ENCODE measurements at regions not wholly inside any gene's neighbourhood (a gene's known extent, or its start where the extent isn't known, plus 50 kb on each side); places are given as distances from the start of the nearest gene placed in this dataset.

- DNase-seq (ENCODE audit: low read depth): peak; percentile 5
Observed at GRCh38 chr5:84688566-84688965, 303.9 kb upstream of the EDIL3 start.

- no peak for DNase-seq (ENCODE audit: low read depth)
Observed at GRCh38 chr5:84685121-84685894, 300.6 kb upstream of the EDIL3 start.

GRCh38 chr5:84683594-84683993, 298.9 kb upstream of the EDIL3 start:
- no peak for DNase-seq (ENCODE audit: low read depth)

GRCh38 chr5:84682531-84682930, 297.9 kb upstream of the EDIL3 start:
- DNase-seq (ENCODE audit: low read depth): no peak

GRCh38 chr5:84680908-84681307, 296.2 kb upstream of the EDIL3 start:
- DNase-seq (ENCODE audit: low read depth): no peak

- DNase-seq (ENCODE audit: low read depth): no peak
Observed at GRCh38 chr5:84673785-84674184, 289.1 kb upstream of the EDIL3 start.

- no peak for DNase-seq (ENCODE audit: low read depth)
Observed at GRCh38 chr5:84667576-84667975, 282.9 kb upstream of the EDIL3 start.

GRCh38 chr5:84650429-84650828, 265.7 kb upstream of the EDIL3 start:
- no peak for DNase-seq (ENCODE audit: low read depth)

- no peak for DNase-seq (ENCODE audit: low read depth)
Observed at GRCh38 chr5:84647581-84647980, 262.9 kb upstream of the EDIL3 start.

- DNase-seq (ENCODE audit: low read depth): no peak
Observed at GRCh38 chr5:84642795-84643194, 258.1 kb upstream of the EDIL3 start.

- no peak for DNase-seq (ENCODE audit: low read depth)
Observed at GRCh38 chr5:84642324-84642723, 257.6 kb upstream of the EDIL3 start.

- no peak for DNase-seq (ENCODE audit: low read depth)
Observed at GRCh38 chr5:84637662-84638375, 253.1 kb upstream of the EDIL3 start.

- no peak for DNase-seq (ENCODE audit: low read depth)
Observed at GRCh38 chr5:84635235-84636055, 250.8 kb upstream of the EDIL3 start.

- no peak for DNase-seq (ENCODE audit: low read depth)
Observed at GRCh38 chr5:84634256-84634655, 249.6 kb upstream of the EDIL3 start.

- DNase-seq (ENCODE audit: low read depth): no peak
Observed at GRCh38 chr5:84632418-84632817, 247.7 kb upstream of the EDIL3 start.

- no peak for DNase-seq (ENCODE audit: low read depth)
Observed at GRCh38 chr5:84628918-84629317, 244.2 kb upstream of the EDIL3 start.

GRCh38 chr5:84623019-84623418, 238.3 kb upstream of the EDIL3 start:
- DNase-seq (ENCODE audit: low read depth): no peak

- no peak for DNase-seq (ENCODE audit: low read depth)
Observed at GRCh38 chr5:84622461-84622860, 237.8 kb upstream of the EDIL3 start.

- no peak for DNase-seq (ENCODE audit: low read depth)
Observed at GRCh38 chr5:84618262-84618661, 233.6 kb upstream of the EDIL3 start.

- no peak for DNase-seq (ENCODE audit: low read depth)
Observed at GRCh38 chr5:84614906-84615305, 230.2 kb upstream of the EDIL3 start.

GRCh38 chr5:84606784-84607183, 222.1 kb upstream of the EDIL3 start:
- no peak for DNase-seq (ENCODE audit: low read depth)

GRCh38 chr5:84605241-84605640, 220.6 kb upstream of the EDIL3 start:
- no peak for DNase-seq (ENCODE audit: low read depth)
